CD8-positive, alpha-beta memory T cell (primary cell): ENCODE measurements at regions not wholly inside any gene's neighbourhood (a gene's known extent, or its start where the extent isn't known, plus 50 kb on each side); places are given as distances from the start of the nearest gene placed in this dataset.

Experiments used
- CTCF ChIA-PET: fragments of 350-600 bp; sonication (Branson Sonifier 250); formaldehyde crosslinking; loops from one replicate; lab custom pipeline; 2021; ENCODE audit warnings: antibody characterized with exemption; lab: Charles Lee
- POLR2A ChIA-PET: fragments of 350-600 bp; sonication (Branson Sonifier 250); formaldehyde crosslinking; loops from one replicate; lab custom pipeline; 2021; ENCODE audit warnings: antibody characterized with exemption; lab: Charles Lee
- DNase-seq, 5 donors: peaks; one replicate each; pipeline versions ENCODE4 v3.0.0 to v3.0.0-alpha.2; 2020 to 2022; ENCODE audit warnings: mixed read lengths in 1 of 5
- H3K27ac ChIP-seq: one replicate; pipeline ENCODE4 v1.7.0; 2013; ENCODE audit warnings: low read depth, mild to moderate bottlenecking, low read length, moderate library complexity
- H3K27me3 ChIP-seq: 2 replicates; pipeline ENCODE4 v1.7.0; 2013; ENCODE audit warnings: low read length, mild to moderate bottlenecking; ENCODE audit not compliant: insufficient read depth, poor library complexity, severe bottlenecking
- H3K36me3 ChIP-seq: 2 replicates; pipeline ENCODE4 v1.7.0; 2013; ENCODE audit warnings: mild to moderate bottlenecking, low read length, moderate library complexity; ENCODE audit not compliant: insufficient read depth
- H3K4me1 ChIP-seq: 2 replicates; pipeline ENCODE4 v1.7.0; 2013; ENCODE audit warnings: mild to moderate bottlenecking, low read length, moderate library complexity; ENCODE audit not compliant: insufficient read depth
- H3K4me3 ChIP-seq: 2 replicates; pipeline ENCODE4 v1.7.0; 2013; ENCODE audit warnings: mild to moderate bottlenecking, low read length
- H3K9me3 ChIP-seq: 2 replicates; pipeline ENCODE4 v1.7.0; 2013; ENCODE audit warnings: mild to moderate bottlenecking, low read length
- H3K27ac Mint-ChIP-seq, 8 donors: one replicate each; pipeline ENCODE4 v1.8.0; 2020 to 2021; ENCODE audit warnings: mixed read lengths in 8 of 8, mild to moderate bottlenecking in 6 of 8, inconsistent platforms in 3 of 8, moderate library complexity in 3 of 8
- H3K27me3 Mint-ChIP-seq, 2 donors: one replicate each; pipeline ENCODE4 v1.8.0; 2020 to 2021; ENCODE audit warnings: mixed read lengths in 2 of 2, mild to moderate bottlenecking in 1 of 2, moderate library complexity in 1 of 2
- H3K36me3 Mint-ChIP-seq, 3 donors: one replicate each; pipeline ENCODE4 v1.8.0; 2020 to 2021; ENCODE audit warnings: mixed read lengths in 3 of 3, inconsistent platforms in 1 of 3, mild to moderate bottlenecking in 1 of 3
- H3K4me1 Mint-ChIP-seq, 3 donors: one replicate each; pipeline ENCODE4 v1.8.0; 2020 to 2021; ENCODE audit warnings: mixed read lengths in 3 of 3, inconsistent platforms in 1 of 3, mild to moderate bottlenecking in 1 of 3
- H3K4me3 Mint-ChIP-seq, 7 donors: one replicate each; pipeline ENCODE4 v1.8.0; 2020 to 2021; ENCODE audit warnings: mixed read lengths in 7 of 7, mild to moderate bottlenecking in 6 of 7, moderate library complexity in 4 of 7, inconsistent platforms in 2 of 7
- H3K9me3 Mint-ChIP-seq, 5 donors: one replicate each; pipeline ENCODE4 v1.8.0; 2020 to 2022; ENCODE audit warnings: mixed read lengths in 5 of 5, mild to moderate bottlenecking in 3 of 5, moderate library complexity in 2 of 5, inconsistent platforms in 1 of 5

DNA sequence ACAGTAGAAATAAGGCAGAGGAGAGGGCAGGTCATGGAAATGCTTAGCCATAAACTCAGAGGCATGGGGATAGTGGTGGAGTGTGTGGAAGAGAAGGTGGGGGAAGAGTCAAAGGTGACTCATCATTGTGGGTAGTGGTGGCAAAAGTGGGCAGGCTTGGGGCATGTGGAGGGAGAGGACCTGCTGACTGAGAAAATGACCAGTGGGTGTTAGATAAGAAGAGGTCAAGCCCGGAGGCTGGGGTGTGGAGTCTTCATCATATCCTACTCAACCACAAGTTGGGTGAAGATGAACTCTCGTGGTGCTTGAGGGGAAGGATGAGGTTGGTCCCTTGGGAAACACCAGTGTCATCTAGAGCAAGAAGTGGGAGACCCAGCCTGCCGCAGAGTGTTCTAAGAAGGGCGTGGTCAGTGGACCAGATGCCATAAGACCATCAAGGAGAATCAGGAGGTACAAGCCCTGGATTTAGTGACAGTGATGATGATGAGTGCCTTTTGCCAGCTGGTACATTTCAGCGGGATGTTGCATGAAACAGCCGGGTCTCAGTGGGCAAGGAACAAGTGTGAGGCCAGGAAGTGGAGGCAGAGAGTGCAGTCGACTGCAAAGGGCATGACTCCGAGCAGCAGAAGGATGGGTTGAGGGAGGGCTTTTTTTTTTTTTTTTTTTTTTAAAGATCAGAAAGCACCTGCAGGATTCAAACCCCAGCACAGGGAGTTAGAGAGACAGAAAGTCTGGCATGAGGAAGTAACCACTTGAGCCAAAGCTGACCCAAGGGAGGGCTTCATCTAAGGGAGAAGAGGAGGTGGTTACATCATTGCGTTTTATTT is 122.6 kb upstream of the SPRED2 start:
- Mint-ChIP-seq H3K27me3 (peaks cover 4 to 22% of the 10 kb centered on the region in 2 donors), H3K4me1 (peaks cover 3 to 5% (median 4%) of the 10 kb centered on the region in 3 donors), H3K27ac (no peak overlapping the region), H3K36me3 (no peaks in the 10 kb centered on the region), H3K9me3 (no peaks in the 10 kb centered on the region), H3K4me3 (no peak overlapping the region)
- DNase-seq, result no peak
- H3K27ac ChIP-seq, result no peak overlapping the region
- no peaks in the 10 kb centered on the region for H3K9me3 ChIP-seq
- no peaks in the 10 kb centered on the region for H3K4me1 ChIP-seq
- ChIA-PET CTCF (no interaction called here), POLR2A (no interaction called here)
- no peaks in the 10 kb centered on the region for H3K27me3 ChIP-seq
- H3K4me3 ChIP-seq, result no peak overlapping the region
- H3K36me3 ChIP-seq, result no peaks in the 10 kb centered on the region

DNA sequence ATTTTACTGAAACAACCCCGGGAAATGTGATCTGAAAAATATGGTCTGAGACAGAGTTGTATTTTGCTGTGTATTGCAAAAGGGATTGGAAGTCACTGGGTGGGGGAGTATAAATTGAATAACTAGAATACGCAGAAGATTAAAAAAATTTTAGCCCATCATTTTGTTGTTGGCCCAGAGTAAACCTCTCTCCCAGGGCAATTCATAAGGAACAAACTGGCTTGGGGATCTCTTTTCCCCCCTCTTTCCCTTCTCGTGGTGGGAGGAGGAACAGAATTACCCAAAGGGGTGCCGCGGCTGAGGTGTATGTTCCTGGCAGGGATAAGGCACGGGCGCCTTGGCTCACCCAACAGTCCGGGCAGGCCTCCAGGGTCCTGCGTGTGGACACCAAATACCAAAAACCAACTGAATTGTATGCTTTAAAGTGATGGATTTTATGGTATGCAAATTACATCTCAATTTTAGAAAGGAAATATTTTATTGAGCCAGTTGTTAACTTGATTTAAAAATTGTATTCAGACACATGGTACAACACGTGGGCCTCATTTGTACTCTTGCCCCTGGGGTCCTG is 121.2 kb upstream of the SPRED2 start:
- CTCF ChIA-PET, result no interaction called here
- Mint-ChIP-seq H3K4me1 (peaks cover 3 to 5% (median 4%) of the 10 kb centered on the region in 3 donors), H3K4me3 (no peak overlapping the region), H3K9me3 (no peaks in the 10 kb centered on the region), H3K27me3 (peaks cover 4 to 22% of the 10 kb centered on the region in 2 donors), H3K27ac (no peak overlapping the region), H3K36me3 (no peaks in the 10 kb centered on the region)
- Histone ChIP-seq H3K9me3 (no peaks in the 10 kb centered on the region), H3K36me3 (no peaks in the 10 kb centered on the region), H3K27ac (no peak overlapping the region), H3K27me3 (no peaks in the 10 kb centered on the region), H3K4me1 (no peaks in the 10 kb centered on the region), H3K4me3 (no peak overlapping the region)
- DNase-seq, result no peak
- POLR2A ChIA-PET, result no interaction called here

DNA sequence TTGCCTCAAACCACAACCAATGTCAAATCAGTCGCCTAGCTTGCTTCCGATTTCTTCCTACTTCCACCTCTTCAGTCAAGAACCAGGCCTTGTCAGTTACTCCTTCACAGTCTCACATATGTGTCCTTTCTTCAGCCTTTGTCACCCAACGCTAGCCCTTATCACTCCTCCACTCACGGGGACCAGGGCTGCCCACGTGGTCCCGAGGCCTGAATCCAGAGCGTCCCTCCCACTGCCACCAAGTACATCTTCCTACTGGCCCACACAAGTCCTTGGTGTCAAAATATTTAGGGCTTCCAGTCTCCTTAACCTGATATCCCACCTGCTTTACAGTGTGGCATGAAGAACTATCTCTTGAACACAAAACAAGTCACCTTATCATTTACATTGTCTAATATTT is 119.1 kb upstream of the SPRED2 start:
- Mint-ChIP-seq H3K4me1 (peaks cover 3 to 5% (median 4%) of the 10 kb centered on the region in 3 donors), H3K27ac (no peak overlapping the region), H3K9me3 (no peaks in the 10 kb centered on the region), H3K4me3 (no peak overlapping the region), H3K27me3 (peaks cover 5 to 20% of the 10 kb centered on the region in 2 donors), H3K36me3 (no peaks in the 10 kb centered on the region)
- H3K4me3 ChIP-seq, result no peak overlapping the region
- H3K4me1 ChIP-seq, result no peaks in the 10 kb centered on the region
- ChIA-PET CTCF (no interaction called here), POLR2A (no interaction called here)
- H3K27ac ChIP-seq, result no peak overlapping the region
- DNase-seq, result no peak
- no peaks in the 10 kb centered on the region for H3K36me3 ChIP-seq
- H3K27me3 ChIP-seq, result no peaks in the 10 kb centered on the region
- no peaks in the 10 kb centered on the region for H3K9me3 ChIP-seq

DNA sequence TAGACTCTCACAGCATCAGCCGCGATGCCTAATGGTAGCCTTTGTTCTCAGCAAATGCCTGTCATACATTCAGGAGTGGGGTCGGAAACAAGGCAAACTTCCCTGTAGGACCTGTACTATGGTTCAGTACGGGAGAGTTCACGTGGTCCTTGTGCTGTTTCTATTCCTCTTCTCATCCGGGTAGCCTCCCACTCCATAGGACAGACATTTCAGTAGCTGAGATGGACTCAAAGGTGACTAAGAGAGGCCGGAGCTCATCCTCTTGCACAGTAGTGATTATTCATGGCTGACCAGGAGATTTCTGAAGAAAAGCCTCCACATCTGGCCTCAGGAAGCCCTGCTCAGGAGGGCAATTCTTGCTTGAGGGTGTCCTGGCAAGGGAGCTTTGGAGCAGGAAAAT is 117.8 kb upstream of the SPRED2 start:
- POLR2A ChIA-PET, result no interaction called here

DNA sequence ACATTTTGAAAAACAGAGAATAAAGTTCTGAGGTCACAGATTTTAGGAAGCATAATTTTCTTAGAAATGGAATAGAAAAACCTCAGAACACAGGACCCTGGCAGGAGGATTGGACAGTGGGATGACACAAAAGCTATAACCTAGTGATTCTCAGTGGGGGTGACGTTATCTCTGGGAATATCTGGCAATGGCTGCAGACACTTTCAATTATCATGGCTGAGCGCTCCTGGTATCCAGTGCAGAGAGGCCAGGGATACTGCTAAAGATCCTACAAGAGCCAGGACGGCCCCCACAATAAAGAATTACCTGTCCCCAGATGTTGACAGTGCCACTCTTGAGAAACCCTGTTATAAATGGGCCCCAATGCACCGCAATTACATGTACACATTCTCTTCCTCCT is 117.2 kb upstream of the SPRED2 start:
- H3K4me1 Mint-ChIP-seq, result peaks cover 3 to 5% (median 4%) of the 10 kb centered on the region in 3 donors
- H3K4me1 ChIP-seq, result no peaks in the 10 kb centered on the region
- H3K4me3 Mint-ChIP-seq, result no peak overlapping the region
- ChIA-PET CTCF (no interaction called here), POLR2A (no interaction called here)
- no peak overlapping the region for H3K27ac ChIP-seq
- H3K36me3 Mint-ChIP-seq, result no peaks in the 10 kb centered on the region
- H3K9me3 ChIP-seq, result no peaks in the 10 kb centered on the region
- H3K9me3 Mint-ChIP-seq, result no peaks in the 10 kb centered on the region
- no peaks in the 10 kb centered on the region for H3K36me3 ChIP-seq
- peaks cover 4 to 7% of the 10 kb centered on the region in 2 donors for H3K27me3 Mint-ChIP-seq
- H3K27me3 ChIP-seq, result no peaks in the 10 kb centered on the region
- no peak overlapping the region for H3K4me3 ChIP-seq
- H3K27ac Mint-ChIP-seq, result no peak overlapping the region
- DNase-seq, result no peak

More for the DNA sequence above, 117.8 kb upstream of the SPRED2 start:
- Mint-ChIP-seq H3K27me3 (peaks cover 5 to 13% of the 10 kb centered on the region in 2 donors), H3K36me3 (no peaks in the 10 kb centered on the region), H3K4me3 (no peak overlapping the region), H3K4me1 (peaks cover 3 to 5% (median 4%) of the 10 kb centered on the region in 3 donors), H3K27ac (no peak overlapping the region), H3K9me3 (no peaks in the 10 kb centered on the region)
- Histone ChIP-seq H3K9me3 (no peaks in the 10 kb centered on the region), H3K4me3 (no peak overlapping the region), H3K4me1 (no peaks in the 10 kb centered on the region), H3K36me3 (no peaks in the 10 kb centered on the region), H3K27ac (no peak overlapping the region), H3K27me3 (no peaks in the 10 kb centered on the region)
- DNase-seq, result no peak
- CTCF ChIA-PET, result no interaction called here

DNA sequence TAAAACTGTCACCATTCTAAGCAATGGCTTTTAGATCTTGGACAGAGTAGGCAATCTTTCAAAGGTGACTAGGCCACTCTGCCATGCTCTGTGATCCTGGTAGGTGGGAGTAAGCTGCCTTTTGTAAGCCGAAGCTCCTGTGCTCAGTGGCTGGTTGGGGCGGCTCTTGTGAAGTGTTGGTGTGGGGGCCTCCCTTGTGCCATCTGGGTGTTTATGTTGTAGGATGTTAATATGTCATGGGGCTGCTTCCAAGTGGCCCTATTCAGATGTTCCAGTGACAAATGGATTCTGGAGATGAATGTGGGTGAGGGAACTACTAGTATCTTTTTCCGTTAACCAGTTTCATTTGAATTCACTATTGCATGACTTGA is 116.8 kb upstream of the SPRED2 start:
- Histone ChIP-seq H3K27ac (no peak overlapping the region), H3K27me3 (no peaks in the 10 kb centered on the region), H3K36me3 (no peaks in the 10 kb centered on the region), H3K4me1 (no peaks in the 10 kb centered on the region), H3K9me3 (no peaks in the 10 kb centered on the region), H3K4me3 (no peak overlapping the region)
- H3K9me3 Mint-ChIP-seq, result no peaks in the 10 kb centered on the region
- peaks cover 4 to 5% of the 10 kb centered on the region in 2 donors for H3K27me3 Mint-ChIP-seq
- ChIA-PET CTCF (no interaction called here), POLR2A (no interaction called here)
- no peak for DNase-seq
- no peak overlapping the region for H3K27ac Mint-ChIP-seq
- H3K4me1 Mint-ChIP-seq, result peaks cover 3 to 5% (median 4%) of the 10 kb centered on the region in 3 donors
- H3K36me3 Mint-ChIP-seq, result no peaks in the 10 kb centered on the region
- H3K4me3 Mint-ChIP-seq, result no peak overlapping the region

DNA sequence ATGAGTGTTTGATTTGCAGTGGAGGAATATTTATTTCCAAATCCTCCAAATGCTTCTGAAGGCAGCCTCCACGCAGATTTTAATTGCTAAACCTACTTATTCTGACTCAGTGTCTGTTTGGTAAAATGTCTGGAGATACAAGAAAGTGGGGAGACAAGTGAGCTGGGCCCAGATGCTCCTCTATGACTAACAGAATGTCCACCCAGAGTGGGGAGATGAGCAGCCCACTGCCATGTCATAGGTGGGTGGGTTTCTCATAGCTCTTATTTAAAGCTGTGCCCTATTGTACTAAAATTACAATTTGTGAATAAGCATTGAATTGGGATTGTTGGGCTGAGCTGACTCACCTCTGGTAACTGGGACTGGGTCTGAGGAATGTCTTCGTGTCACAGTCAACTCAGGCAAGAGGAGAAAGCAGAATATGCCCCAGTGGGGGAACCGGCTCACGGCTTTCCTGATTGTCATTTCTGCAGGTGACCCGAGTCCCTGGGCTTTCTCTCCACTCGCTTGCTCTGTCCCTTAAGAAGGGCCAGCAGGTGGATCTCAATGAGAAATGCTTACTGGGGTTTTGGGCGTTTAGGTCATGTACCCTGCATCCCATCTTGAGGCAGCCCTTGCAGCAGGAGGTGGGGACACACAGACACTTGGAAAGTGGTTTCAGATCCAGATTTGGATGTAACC is 116.3 kb upstream of the SPRED2 start:
- Histone ChIP-seq H3K27me3 (no peaks in the 10 kb centered on the region), H3K9me3 (no peaks in the 10 kb centered on the region), H3K4me1 (no peaks in the 10 kb centered on the region), H3K4me3 (no peak overlapping the region), H3K36me3 (no peaks in the 10 kb centered on the region), H3K27ac (no peak overlapping the region)
- peaks cover 3 to 5% (median 4%) of the 10 kb centered on the region in 3 donors for H3K4me1 Mint-ChIP-seq
- H3K36me3 Mint-ChIP-seq, result no peaks in the 10 kb centered on the region
- ChIA-PET CTCF (no interaction called here), POLR2A (no interaction called here)
- no peaks in the 10 kb centered on the region for H3K9me3 Mint-ChIP-seq
- H3K27ac Mint-ChIP-seq, result no peak overlapping the region
- peaks cover 4 to 5% of the 10 kb centered on the region in 2 donors for H3K27me3 Mint-ChIP-seq
- no peak for DNase-seq
- H3K4me3 Mint-ChIP-seq, result no peak overlapping the region

DNA sequence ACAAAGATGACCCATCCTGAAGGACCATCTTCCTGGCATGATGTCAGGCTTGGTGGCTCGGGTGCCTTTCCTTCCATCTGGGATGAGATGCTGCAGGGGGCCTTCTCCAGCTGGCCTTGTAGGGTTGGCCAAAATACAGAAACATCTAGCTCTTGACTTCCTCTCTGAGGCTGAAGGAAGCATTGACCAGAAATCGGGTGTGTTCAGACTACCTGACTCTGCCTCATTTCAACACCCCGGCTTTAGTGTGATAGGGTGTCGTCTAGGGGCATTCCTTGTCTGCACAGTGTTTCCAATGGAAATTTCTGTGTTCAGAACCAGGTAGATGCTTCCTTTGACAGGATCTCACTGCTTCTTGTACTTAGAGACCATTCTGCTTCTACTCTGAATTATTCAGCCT is 115.7 kb upstream of the SPRED2 start:
- Mint-ChIP-seq H3K27me3 (peaks cover 0 to 4% of the 10 kb centered on the region in 2 donors), H3K4me3 (no peak overlapping the region), H3K4me1 (peaks cover 0 to under 1% (median 0%) of the 10 kb centered on the region in 3 donors), H3K27ac (no peak overlapping the region), H3K9me3 (no peaks in the 10 kb centered on the region), H3K36me3 (no peaks in the 10 kb centered on the region)
- no peaks in the 10 kb centered on the region for H3K36me3 ChIP-seq
- no peak for DNase-seq
- POLR2A ChIA-PET, result no interaction called here
- no peak overlapping the region for H3K4me3 ChIP-seq
- H3K27me3 ChIP-seq, result no peaks in the 10 kb centered on the region
- H3K9me3 ChIP-seq, result no peaks in the 10 kb centered on the region
- H3K27ac ChIP-seq, result no peak overlapping the region
- H3K4me1 ChIP-seq, result no peaks in the 10 kb centered on the region
- CTCF ChIA-PET, result no interaction called here
